HFFc6 (cell line): ENCODE measurements at regions not wholly inside any gene's neighbourhood (a gene's known extent, or its start where the extent isn't known, plus 50 kb on each side); places are given as distances from the start of the nearest gene placed in this dataset.

Experiments
- DNase-seq: peaks from one replicate; pipeline ENCODE4 v3.0.0-alpha.2; 2018
- H3K27ac Mint-ChIP-seq: 2 replicates; pipeline ENCODE4 v1.8.0; 2020; ENCODE audit warnings: mild to moderate bottlenecking, mixed read lengths
- H3K27me3 Mint-ChIP-seq: 2 replicates; pipeline ENCODE4 v1.8.0; 2021; ENCODE audit warnings: mild to moderate bottlenecking, moderate library complexity, mixed read lengths; ENCODE audit not compliant: insufficient read depth
- H3K36me3 Mint-ChIP-seq: 2 replicates; pipeline ENCODE4 v1.8.0; 2021; ENCODE audit warnings: low read depth, mixed read lengths
- H3K4me1 Mint-ChIP-seq: 2 replicates; pipeline ENCODE4 v1.8.0; 2020; ENCODE audit warnings: low read depth, mixed read lengths
- H3K4me3 Mint-ChIP-seq: 2 replicates; pipeline ENCODE4 v1.8.0; 2020; ENCODE audit warnings: mild to moderate bottlenecking, moderate library complexity, mixed read lengths
- H3K9me3 Mint-ChIP-seq: 2 replicates; pipeline ENCODE4 v1.8.0; 2020; ENCODE audit warnings: mild to moderate bottlenecking, mixed read lengths
- TF ChIP-seq, protein P1 (sequence below): fragments of 200-600 bp; sonication (generic); IDR thresholded peaks from 2 replicates; pipeline ENCODE4 v1.5.0; 2021; ENCODE audit warnings: antibody characterized with exemption, mild to moderate bottlenecking

DNA sequence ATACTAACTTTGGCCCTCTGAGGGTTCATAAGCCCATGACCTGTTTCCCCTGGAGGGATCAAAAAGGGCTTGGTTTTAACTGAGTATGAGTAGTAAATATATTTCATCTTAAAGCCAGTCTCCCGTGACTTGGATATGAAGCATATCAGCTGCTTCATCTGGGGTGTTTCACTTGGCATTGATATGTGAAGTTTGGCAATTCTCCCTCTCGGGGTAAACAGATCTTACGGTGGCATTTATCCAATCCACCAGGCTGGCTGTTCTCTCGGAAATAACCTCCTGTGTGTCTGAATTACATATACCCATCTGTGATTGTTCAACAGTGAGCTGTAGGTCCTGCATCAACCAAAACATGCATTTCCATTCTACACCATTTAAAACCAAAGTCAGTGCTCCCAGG lies 130.7 kb downstream of the ADAM29 start:
- H3K27ac Mint-ChIP-seq, result no peak overlapping the region
- no peak for DNase-seq
- TF ChIP-seq, protein P1, sequence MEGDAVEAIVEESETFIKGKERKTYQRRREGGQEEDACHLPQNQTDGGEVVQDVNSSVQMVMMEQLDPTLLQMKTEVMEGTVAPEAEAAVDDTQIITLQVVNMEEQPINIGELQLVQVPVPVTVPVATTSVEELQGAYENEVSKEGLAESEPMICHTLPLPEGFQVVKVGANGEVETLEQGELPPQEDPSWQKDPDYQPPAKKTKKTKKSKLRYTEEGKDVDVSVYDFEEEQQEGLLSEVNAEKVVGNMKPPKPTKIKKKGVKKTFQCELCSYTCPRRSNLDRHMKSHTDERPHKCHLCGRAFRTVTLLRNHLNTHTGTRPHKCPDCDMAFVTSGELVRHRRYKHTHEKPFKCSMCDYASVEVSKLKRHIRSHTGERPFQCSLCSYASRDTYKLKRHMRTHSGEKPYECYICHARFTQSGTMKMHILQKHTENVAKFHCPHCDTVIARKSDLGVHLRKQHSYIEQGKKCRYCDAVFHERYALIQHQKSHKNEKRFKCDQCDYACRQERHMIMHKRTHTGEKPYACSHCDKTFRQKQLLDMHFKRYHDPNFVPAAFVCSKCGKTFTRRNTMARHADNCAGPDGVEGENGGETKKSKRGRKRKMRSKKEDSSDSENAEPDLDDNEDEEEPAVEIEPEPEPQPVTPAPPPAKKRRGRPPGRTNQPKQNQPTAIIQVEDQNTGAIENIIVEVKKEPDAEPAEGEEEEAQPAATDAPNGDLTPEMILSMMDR, result no peak
- H3K9me3 Mint-ChIP-seq, result peaks cover 20% of the 10 kb centered on the region
- no peak overlapping the region for H3K4me3 Mint-ChIP-seq
- H3K27me3 Mint-ChIP-seq, result no peaks in the 10 kb centered on the region; the same call in 1 of the 2 replicates
- no peaks in the 10 kb centered on the region for H3K4me1 Mint-ChIP-seq
- no peaks in the 10 kb centered on the region for H3K36me3 Mint-ChIP-seq

DNA sequence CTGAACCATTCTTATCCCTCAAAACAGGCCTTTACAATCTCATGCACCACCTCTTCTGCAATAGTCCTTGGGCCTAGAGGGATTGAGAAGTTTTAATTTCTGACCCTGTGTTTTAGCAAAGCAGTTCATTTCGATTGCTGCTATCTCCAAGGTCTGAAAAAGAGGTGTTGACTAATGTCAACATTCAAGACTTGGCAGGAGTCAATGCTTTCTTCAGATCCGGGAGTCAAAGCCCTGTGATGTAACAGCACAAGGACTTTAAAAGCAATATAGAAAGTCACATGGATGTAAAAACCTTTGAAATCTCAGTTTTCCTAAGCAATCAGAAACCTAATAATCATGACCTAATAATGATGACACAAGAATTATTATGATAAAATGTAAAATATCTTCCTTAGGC lies 133.8 kb downstream of the ADAM29 start:
- Mint-ChIP-seq H3K36me3 (no peaks in the 10 kb centered on the region), H3K27me3 (no peaks in the 10 kb centered on the region), H3K4me3 (no peak overlapping the region), H3K9me3 (peaks cover 18% of the 10 kb centered on the region), H3K4me1 (no peaks in the 10 kb centered on the region), H3K27ac (no peak overlapping the region)
- DNase-seq, result no peak
- TF ChIP-seq, protein P1, result no peak

DNA sequence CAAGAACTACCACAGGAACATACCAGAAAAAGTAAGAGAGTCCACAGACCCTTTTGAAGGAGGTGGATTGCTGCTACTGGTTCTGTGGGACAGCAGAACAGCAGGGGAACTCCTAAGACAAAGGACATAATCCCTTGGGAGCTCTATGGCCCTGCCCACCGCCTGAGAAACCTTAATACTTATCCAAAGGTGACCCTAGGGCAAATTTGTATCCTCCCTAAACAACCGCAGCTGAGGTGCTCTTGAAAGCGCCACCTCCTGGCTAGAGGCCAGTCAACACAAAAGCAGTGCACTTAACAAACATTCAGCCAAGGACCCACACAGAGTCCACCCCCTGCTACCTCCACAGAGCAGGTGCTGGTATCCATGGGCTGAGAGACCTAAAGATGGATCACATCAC lies 136.8 kb downstream of the ADAM29 start:
- DNase-seq, result no peak
- Mint-ChIP-seq H3K36me3 (no peaks in the 10 kb centered on the region), H3K27me3 (peaks cover 1% of the 10 kb centered on the region; the same call in 1 of the 2 replicates), H3K27ac (no peak overlapping the region), H3K4me1 (no peaks in the 10 kb centered on the region), H3K9me3 (peaks cover 16% of the 10 kb centered on the region), H3K4me3 (no peak overlapping the region)
- TF ChIP-seq, protein P1, result no peak

DNA sequence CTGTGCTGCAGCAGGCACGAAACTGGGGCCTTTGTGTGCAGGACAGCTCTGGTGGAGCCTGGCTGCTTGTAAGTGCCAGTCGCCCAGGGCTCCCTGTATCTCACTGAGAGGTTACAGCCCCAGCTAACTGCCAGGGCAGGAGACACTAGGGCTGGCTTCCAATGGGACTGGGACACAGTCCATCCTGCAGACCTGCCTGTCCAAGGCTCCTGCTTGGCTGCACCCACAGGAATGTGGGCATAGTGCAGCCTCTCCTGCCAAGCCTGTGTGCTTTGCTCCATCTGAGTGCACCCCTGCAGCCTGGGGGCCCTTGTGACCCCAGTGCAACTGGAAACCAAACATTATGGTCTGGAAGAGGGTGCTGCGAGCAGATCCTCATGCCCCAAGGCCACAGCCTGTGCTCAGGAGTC lies 144.0 kb downstream of the ADAM29 start:
- TF ChIP-seq, protein P1, result no peak
- peaks cover 9% of the 10 kb centered on the region; the same call in 1 of the 2 replicates for H3K9me3 Mint-ChIP-seq
- DNase-seq, result no peak
- H3K4me3 Mint-ChIP-seq, result no peak overlapping the region
- H3K36me3 Mint-ChIP-seq, result no peaks in the 10 kb centered on the region
- peaks cover 1% of the 10 kb centered on the region; the same call in 1 of the 2 replicates for H3K27me3 Mint-ChIP-seq
- no peak overlapping the region for H3K27ac Mint-ChIP-seq
- H3K4me1 Mint-ChIP-seq, result no peaks in the 10 kb centered on the region

DNA sequence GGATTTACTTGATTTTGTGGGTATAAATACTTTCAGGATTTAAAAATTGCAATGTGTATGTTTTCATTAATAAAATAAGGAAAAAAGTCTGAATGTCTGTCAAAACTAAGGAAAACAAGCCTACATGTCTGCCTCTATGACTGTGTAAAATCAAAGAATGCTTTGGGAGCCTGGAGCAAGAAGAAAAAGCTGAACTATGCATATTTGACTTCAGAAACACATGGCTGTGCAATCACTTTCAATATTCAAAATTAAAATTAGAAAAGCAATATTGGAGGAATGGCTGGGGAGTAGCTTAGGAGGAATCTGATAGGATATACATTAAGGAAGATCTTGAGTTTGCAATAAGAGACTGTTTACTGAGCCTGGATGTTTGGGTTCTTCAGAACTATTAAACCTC lies 147.1 kb downstream of the ADAM29 start:
- TF ChIP-seq, protein P1, result no peak
- Mint-ChIP-seq H3K27ac (no peak overlapping the region), H3K9me3 (peaks cover 5% of the 10 kb centered on the region), H3K36me3 (no peaks in the 10 kb centered on the region), H3K4me1 (no peaks in the 10 kb centered on the region), H3K4me3 (no peak overlapping the region), H3K27me3 (no peaks in the 10 kb centered on the region)
- DNase-seq, result no peak
